Thyroid gland (tissue), 4 donors: ENCODE measurements at regions not wholly inside any gene's neighbourhood (a gene's known extent, or its start where the extent isn't known, plus 50 kb on each side); places are given as distances from the start of the nearest gene placed in this dataset.
"Not testable (repeated sequence)": the region's sequence is repeated elsewhere in the genome, so short reads cannot be mapped to it uniquely, and the experiment has no call there.

Experiments used
- DNase-seq, 2 donors: peaks; one replicate each; pipeline ENCODE4 v3.0.0-alpha.2; 2019
- H3K27ac ChIP-seq, 3 donors: fragments of 200-600 bp; sonication (generic); 1 replicate in 2 of 3; 2 replicates in 1 of 3; pipeline ENCODE4 v1.5.1; 2016 to 2019; ENCODE audit warnings: mild to moderate bottlenecking in 1 of 3, moderate library complexity in 1 of 3
- H3K27me3 ChIP-seq: fragments of 200-600 bp; sonication (generic); one replicate; pipeline ENCODE4 v1.5.1; 2019
- H3K36me3 ChIP-seq, 2 donors: fragments of 200-600 bp; sonication (generic); one replicate each; pipeline ENCODE4 v1.5.1; 2016 to 2019
- H3K4me1 ChIP-seq, 2 donors: fragments of 200-600 bp; sonication (generic); one replicate each; pipeline ENCODE4 v1.5.1; 2017 to 2019
- H3K4me3 ChIP-seq, 3 donors: fragments of 200-600 bp; sonication (generic); replicated peaks in 1 of 3; 1 replicate in 2 of 3; 2 replicates in 1 of 3; pipeline ENCODE4 v1.5.1; 2016; ENCODE audit warnings: mild to moderate bottlenecking in 1 of 3
- H3K9me3 ChIP-seq: fragments of 200-600 bp; sonication (generic); one replicate; pipeline ENCODE4 v1.5.1; 2017
- CTCF ChIP-seq, 6 experiments: fragments of 200-600 bp in 3 of 6; fragments of 450-650 bp in 3 of 6; sonication (generic) in 3 of 6; IDR thresholded peaks; one replicate each; pipeline ENCODE4 v1.5.1; 2016 to 2019; ENCODE audit warnings: antibody characterized with exemption in 6 of 6, mild to moderate bottlenecking in 2 of 6, inconsistent platforms in 1 of 6, moderate library complexity in 1 of 6
- POLR2A ChIP-seq, 2 donors: fragments of 450-650 bp; IDR thresholded peaks; one replicate each; pipeline ENCODE4 v1.6.1; 2017; ENCODE audit warnings: antibody characterized with exemption in 2 of 2, mild to moderate bottlenecking in 2 of 2, moderate library complexity in 1 of 2
- WGBS, 2 donors: methylation state at CpG; one replicate each; pipeline ENCODE4 v1.1.5; 2017; 5-methylcytosine and 5-hydroxymethylcytosine counted together
- intact Hi-C: fragments of 100-400 bp; cut with DNase I; formaldehyde crosslinking; loops from one replicate; pipeline ENCODE4 v1.15.1; 2023

DNA sequence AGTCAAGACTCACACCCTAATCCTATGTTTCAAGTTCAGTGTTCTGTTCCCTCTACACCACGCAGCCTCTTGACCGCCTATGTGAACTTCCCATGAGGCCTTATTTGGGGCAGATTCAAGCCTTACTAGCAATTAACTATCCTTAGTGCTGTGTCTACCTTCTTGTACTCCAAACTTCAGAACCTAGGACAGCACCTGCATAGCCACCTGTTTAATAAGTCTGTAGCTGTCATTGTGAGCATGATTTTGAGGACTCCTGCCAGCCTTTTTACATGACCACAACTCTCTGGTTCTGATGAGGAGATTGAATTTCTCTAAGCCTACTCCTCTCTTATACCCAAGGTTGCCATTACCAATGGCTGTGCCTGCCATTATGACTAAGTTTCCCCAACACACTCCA is 50.8 kb upstream of the PCSK1 start:
- H3K36me3 ChIP-seq, result no peaks in the 10 kb centered on the region
- no peak for DNase-seq
- no peak overlapping the region for H3K27ac ChIP-seq
- 48 to 55% methylated on average over 2 of the region's 2 CpGs for WGBS, 2 donors
- H3K27me3 ChIP-seq, result no peaks in the 10 kb centered on the region
- H3K4me1 ChIP-seq, result no peaks in the 10 kb centered on the region
- intact Hi-C loops, result no loop called here
- no peaks in the 10 kb centered on the region for H3K9me3 ChIP-seq
- no peak for TF ChIP-seq CTCF (IDR thresholded peaks at IDR 0.05)
- no peak for TF ChIP-seq POLR2A (IDR thresholded peaks at IDR 0.05)
- H3K4me3 ChIP-seq, result no peak overlapping the region

DNA sequence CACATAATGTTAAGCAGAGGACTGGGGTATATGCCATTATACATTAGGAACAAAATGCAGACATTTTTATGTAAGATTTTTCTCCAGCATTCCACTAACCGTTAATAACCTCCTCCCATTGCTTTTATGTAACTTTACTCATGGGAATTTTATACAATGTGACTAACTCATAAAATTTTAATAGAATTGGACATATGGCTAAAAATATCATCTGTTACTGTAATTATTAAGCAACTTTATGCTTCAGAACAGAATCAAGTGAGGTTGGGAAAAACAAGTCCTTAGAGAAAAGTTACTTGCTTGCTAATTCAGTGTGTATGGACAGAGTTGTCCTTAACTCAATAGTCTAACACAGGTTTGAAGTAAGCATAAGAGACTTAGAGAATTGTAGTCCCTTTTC is 54.8 kb upstream of the PCSK1 start:
- Histone ChIP-seq H3K4me3 (no peak overlapping the region), H3K36me3 (no peaks in the 10 kb centered on the region), H3K27me3 (no peaks in the 10 kb centered on the region), H3K9me3 (no peaks in the 10 kb centered on the region), H3K4me1 (no peaks in the 10 kb centered on the region), H3K27ac (no peak overlapping the region)
- no peak for DNase-seq
- intact Hi-C loops, result no loop called here
- 73% methylated on average over 1 of the region's 1 CpG for WGBS, 2 donors
- TF ChIP-seq CTCF (IDR thresholded peaks at IDR 0.05) (no peak), POLR2A (IDR thresholded peaks at IDR 0.05) (no peak)

GRCh38 chr5:96489532-96489931 is 56.5 kb upstream of the PCSK1 start:
- Histone ChIP-seq H3K4me1 (no peaks in the 10 kb centered on the region), H3K27me3 (no peaks in the 10 kb centered on the region), H3K36me3 (no peaks in the 10 kb centered on the region), H3K9me3 (no peaks in the 10 kb centered on the region), H3K4me3 (no peak overlapping the region), H3K27ac (no peak overlapping the region)
- no peak for TF ChIP-seq POLR2A (IDR thresholded peaks at IDR 0.05)
- TF ChIP-seq CTCF (IDR thresholded peaks at IDR 0.05), result no peak
- intact Hi-C loops, result no loop called here
- 57 to 64% methylated on average over 2 of the region's 2 CpGs for WGBS, 2 donors
- no peak for DNase-seq

- Histone ChIP-seq H3K27ac (no peak overlapping the region), H3K36me3 (no peaks in the 10 kb centered on the region), H3K4me3 (no peak overlapping the region), H3K4me1 (no peaks in the 10 kb centered on the region), H3K9me3 (no peaks in the 10 kb centered on the region), H3K27me3 (no peaks in the 10 kb centered on the region)
- no peak for DNase-seq
- WGBS, 2 donors, result 76 to 78% methylated on average over 6 of the region's 6 CpGs
- intact Hi-C loops, result no loop called here
- TF ChIP-seq CTCF (IDR thresholded peaks at IDR 0.05) (no peak), POLR2A (IDR thresholded peaks at IDR 0.05) (no peak)
Measured at GRCh38 chr5:96492459-96493047, 59.5 kb upstream of the PCSK1 start.

DNA sequence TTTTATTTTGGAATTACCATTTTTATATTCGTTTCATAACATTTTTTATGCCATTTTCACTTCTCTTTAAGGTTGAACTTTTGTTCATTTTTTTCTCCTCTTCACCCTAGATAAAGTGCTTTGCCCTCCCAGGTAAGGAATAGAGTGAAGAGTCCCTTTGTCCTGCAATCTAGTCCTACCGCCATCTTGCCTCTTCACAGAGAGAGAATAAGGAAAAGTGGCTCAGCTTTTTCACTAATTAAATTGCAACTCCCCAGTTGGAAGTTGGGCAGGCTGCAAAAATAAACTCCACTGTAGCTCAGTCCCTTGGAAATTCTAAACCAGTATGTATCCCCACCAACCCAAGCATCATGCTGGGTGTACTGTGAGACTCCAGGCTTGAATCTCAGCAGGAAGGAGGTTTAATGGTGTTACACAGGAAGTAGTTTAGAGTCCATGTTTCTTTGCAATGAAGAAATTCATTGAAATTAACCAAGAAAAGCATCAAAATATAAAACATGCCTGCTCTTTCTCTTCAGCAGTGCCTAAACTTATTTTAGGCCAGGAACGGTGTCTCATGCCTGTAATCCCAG is 60.3 kb upstream of the PCSK1 start:
- H3K4me1 ChIP-seq, result no peaks in the 10 kb centered on the region
- no peak for DNase-seq
- no peaks in the 10 kb centered on the region for H3K9me3 ChIP-seq
- H3K27ac ChIP-seq, result no peak overlapping the region
- 80 to 82% methylated on average over 3 of the region's 3 CpGs for WGBS, 2 donors
- no peak overlapping the region for H3K4me3 ChIP-seq
- no peaks in the 10 kb centered on the region for H3K36me3 ChIP-seq
- TF ChIP-seq CTCF (IDR thresholded peaks at IDR 0.05) (no peak), POLR2A (IDR thresholded peaks at IDR 0.05) (no peak)
- H3K27me3 ChIP-seq, result no peaks in the 10 kb centered on the region
- intact Hi-C loops, result no loop called here

- H3K36me3 ChIP-seq, DNase-seq, H3K27ac ChIP-seq, H3K4me3 ChIP-seq, intact Hi-C loops, H3K9me3 ChIP-seq, H3K4me1 ChIP-seq, H3K27me3 ChIP-seq: not testable (repeated sequence)
- 95 to 100% methylated on average over 1 of the region's 1 CpG for WGBS, 2 donors
Measured at GRCh38 chr5:96495412-96495811, 62.4 kb upstream of the PCSK1 start.

GRCh38 chr5:96497027-96497426 is 64.0 kb upstream of the PCSK1 start:
- H3K4me1 ChIP-seq, H3K27ac ChIP-seq, H3K27me3 ChIP-seq, H3K36me3 ChIP-seq, DNase-seq, H3K9me3 ChIP-seq, intact Hi-C loops, H3K4me3 ChIP-seq: not testable (repeated sequence)
- WGBS, 2 donors, result 96% methylated on average over 1 of the region's 1 CpG
